Fibroblast of upper back skin (primary cell): ENCODE measurements at regions not wholly inside any gene's neighbourhood (a gene's known extent, or its start where the extent isn't known, plus 50 kb on each side); places are given as distances from the start of the nearest gene placed in this dataset.
A peak's percentile ranks its signal among the peaks of the same experiment; 100 is the strongest.
"Not testable (repeated sequence)": the region's sequence is repeated elsewhere in the genome, so short reads cannot be mapped to it uniquely, and the experiment has no call there.

Source experiments
- DNase-seq: peaks from one replicate; pipeline ENCODE4 v3.0.0-alpha.2; 2013

DNA sequence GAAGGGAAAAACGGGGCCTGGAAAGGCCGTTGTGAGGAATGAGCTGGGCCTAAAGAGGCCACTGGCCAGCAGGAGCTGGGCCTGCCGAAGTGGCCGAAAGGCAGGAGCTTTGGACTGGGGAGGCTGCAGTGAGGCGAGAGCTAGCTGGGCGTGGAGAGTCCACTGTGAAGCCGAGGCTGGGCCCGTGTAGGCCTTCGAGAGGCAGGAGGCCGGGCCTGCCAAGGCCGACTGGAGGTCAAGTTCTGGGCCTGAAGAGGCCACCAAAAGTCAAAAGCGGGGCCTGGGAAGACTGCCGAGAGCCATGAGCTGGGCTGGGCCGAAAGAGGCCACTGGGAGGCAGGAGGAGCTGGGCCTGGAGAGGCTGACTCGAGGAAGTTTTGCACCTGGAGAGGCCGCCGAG lies 69.6 kb upstream of the COBL start:
- DNase-seq = not testable (repeated sequence)

DNA sequence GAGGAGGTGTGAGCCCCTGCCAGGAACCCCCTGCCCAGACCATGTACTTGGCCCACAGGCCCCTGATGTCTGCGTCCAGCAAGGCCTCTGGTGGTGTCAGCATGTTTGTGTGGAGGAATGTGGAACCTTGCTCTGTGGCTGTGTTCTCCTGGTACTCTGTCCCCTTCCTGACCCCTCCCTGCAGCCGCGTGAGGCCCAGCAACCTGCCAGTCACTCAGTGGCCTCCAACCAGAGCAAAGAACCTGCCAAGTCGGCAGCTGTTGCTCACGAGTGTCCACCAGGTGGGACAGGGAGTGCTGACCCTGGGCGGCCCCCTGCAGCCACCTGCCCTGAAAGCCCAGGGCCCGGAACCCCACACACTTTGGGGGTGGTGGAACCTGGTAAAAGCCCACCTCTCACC lies 65.6 kb upstream of the COBL start:
- DNase-seq = not testable (repeated sequence)

- DNase-seq = peak; percentile 39
Measured at GRCh38 chr7:51376420-51377092, 59.9 kb upstream of the COBL start.

GRCh38 chr7:51374936-51375335 lies 58.3 kb upstream of the COBL start:
- peak; percentile 11 for DNase-seq

- not testable (repeated sequence) for DNase-seq
Measured at GRCh38 chr7:51373607-51374006, 57.0 kb upstream of the COBL start.

DNA sequence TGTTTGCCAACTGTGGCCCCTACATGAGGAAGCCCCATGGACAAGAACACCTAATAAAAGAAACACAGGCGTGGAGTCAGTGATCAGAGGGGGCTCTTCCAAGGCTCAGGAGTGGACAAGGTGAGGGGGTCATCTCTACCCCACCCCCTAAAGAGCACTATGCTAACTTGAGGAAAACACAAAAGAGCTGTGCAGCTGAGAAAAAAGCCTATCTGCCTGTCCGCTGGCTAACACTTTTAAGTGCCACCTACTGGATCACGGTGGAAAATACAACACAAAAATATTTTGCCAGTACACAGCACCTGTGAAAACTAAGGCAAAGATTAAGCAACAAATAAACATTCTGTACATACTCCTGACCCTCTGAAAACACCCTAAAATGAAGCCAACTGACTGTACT lies 53.1 kb upstream of the COBL start:
- no peak for DNase-seq

DNA sequence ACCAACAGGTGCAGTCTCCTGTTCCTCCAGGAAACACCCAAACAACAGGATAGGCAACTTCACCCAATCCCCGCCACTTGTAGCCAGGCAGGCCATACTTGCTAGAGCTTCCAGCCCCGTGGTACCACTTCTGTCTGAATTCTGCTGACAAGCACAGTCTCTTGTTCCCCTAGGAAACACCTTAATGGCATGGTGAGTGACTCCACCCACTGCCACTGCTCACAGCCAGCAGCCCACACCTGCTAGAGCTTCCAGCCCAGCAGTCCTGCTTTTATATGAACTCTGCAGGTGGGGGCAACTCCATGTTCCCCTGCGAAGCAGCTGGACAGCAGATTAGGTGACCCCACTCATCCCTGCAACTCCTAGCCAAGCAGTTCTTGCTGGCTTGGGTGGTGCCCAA lies 52.6 kb upstream of the COBL start:
- not testable (repeated sequence) for DNase-seq

DNA sequence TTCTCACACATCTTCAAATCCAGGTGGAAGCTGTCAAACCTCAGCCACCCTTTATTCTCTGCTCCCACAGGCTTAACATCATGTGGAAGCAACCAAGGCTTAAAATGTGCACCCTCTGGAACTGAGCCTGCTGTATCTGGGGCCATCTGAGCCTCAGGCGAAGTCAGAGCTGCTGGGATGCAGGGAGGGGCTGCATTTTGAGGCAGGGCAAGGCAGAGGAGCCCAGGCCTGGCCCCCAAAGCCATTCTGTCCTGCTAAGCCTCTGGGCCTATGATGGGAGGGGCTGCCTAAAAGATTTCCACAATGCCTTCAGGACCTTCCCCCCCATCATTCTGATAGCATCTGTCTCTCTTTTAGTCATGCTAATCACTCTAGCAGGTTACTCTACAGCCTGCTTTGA lies 51.7 kb upstream of the COBL start:
- DNase-seq = no peak

- DNase-seq = no peak
Measured at GRCh38 chr7:51367614-51367968, 51.0 kb upstream of the COBL start.

GRCh38 chr7:51366930-51367613 lies 50.5 kb upstream of the COBL start:
- peak; percentile 21 for DNase-seq
